ENCODE measurements at regions not wholly inside any gene's neighbourhood (a gene's known extent, or its start where the extent isn't known, plus 50 kb on each side); places are given as distances from the start of the nearest gene placed in this dataset.
"Not testable (repeated sequence)": the region's sequence is repeated elsewhere in the genome, so short reads cannot be mapped to it uniquely, and the experiment has no call there.

DNA sequence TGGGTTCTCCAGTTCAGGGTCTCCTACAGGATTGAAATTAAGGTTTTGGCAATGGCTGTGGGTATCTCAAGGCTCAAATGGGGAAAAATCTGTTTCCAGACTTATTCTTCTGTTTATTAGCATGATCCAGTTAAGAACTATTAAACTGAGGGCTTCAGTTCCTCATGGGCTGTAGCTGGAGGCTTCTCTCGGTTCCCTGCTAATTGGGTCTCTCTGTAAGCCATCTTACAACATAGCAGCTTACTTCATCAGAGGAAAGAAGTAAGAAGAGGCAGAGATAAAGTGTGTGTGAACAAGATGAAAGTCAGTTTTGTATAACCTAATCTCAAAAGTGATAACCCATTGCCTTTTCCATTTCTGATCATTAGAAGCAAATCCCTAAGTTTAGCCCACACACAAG, 391.9 kb downstream of the PSAT1 start:
- TF ChIP-seq CTCF (conservative IDR thresholded peaks at IDR 0.05), result no peak
- no peak for TF ChIP-seq ZFX (IDR thresholded peaks at IDR 0.05)
- no peak overlapping the region for H3K27ac ChIP-seq

- no peak overlapping the region for H3K27ac ChIP-seq
- TF ChIP-seq CTCF (conservative IDR thresholded peaks at IDR 0.05), result no peak
- TF ChIP-seq ZFX (IDR thresholded peaks at IDR 0.05), result no peak
These were observed 394.6 kb downstream of the PSAT1 start for GRCh38 chr9:78691542-78691941.

DNA sequence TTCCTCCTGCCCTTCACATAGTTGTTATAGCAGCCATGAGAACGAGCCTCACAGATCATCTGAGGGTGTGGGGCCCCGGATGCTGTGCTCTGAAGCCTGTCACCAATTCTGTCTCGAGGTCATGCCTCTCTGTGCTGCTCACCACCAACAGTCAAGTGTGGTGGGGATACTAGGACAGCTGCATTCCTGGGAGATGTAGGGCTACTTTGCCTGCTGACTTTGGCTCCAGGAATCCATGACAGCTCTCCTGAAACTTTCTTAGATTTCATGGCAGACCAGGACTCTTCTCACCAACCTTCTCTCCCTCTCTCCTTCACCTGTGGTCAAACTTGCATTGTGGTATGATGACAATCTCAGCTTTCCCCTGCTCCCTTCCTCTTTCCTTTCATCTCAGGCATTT, 395.9 kb downstream of the PSAT1 start:
- H3K27ac ChIP-seq, result no peak overlapping the region
- TF ChIP-seq ZFX (IDR thresholded peaks at IDR 0.05) (no peak), CTCF (conservative IDR thresholded peaks at IDR 0.05) (no peak)

DNA sequence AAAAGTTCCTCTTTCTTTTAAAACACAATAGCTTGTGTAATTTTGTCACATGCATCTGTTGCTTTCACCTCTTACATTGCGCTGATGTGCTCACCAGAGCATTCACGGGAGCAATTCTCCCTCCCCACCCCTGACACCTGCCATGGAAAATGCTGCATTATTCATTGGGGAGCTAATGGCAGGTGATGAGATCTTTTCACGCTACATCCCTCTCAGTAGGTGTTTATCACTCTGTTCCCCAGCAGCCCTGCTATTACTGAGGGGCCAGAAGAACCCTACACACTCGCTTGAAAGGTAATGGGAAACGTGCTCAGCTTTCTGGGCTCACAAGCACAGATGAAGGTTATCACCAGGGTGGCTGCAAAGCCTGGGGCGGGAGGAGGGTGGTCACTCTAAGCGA, 398.0 kb downstream of the PSAT1 start:
- H3K27ac ChIP-seq, result no peak overlapping the region
- TF ChIP-seq CTCF (conservative IDR thresholded peaks at IDR 0.05) (no peak), ZFX (IDR thresholded peaks at IDR 0.05) (no peak)

DNA sequence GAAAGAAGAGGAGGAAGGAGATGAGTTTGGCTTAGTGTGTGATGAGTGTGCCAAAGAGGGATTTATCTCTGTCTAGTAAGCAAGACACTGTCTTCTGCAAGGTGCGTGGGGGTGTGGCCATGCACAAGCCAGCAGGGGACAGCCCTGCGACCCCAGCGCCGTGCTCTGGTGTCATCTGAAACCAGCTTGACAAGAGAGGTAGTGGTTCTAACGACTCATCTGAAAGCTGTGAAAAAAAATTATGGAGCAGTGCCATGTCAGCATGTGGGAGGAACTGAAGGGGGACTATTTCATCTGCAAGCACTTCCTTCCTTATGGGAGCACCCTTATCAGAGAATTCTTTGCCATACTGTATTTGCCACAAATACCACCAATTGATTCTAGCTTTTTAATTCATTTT, 398.6 kb downstream of the PSAT1 start:
- no peak overlapping the region for H3K27ac ChIP-seq
- TF ChIP-seq CTCF (conservative IDR thresholded peaks at IDR 0.05) (no peak), ZFX (IDR thresholded peaks at IDR 0.05) (no peak)

GRCh38 chr9:78697618-78698017, 400.7 kb downstream of the PSAT1 start:
- no peak overlapping the region for H3K27ac ChIP-seq
- TF ChIP-seq ZFX (IDR thresholded peaks at IDR 0.05) (no peak), CTCF (conservative IDR thresholded peaks at IDR 0.05) (no peak)

- TF ChIP-seq CTCF (conservative IDR thresholded peaks at IDR 0.05) (no peak), ZFX (IDR thresholded peaks at IDR 0.05) (no peak)
- no peak overlapping the region for H3K27ac ChIP-seq
These were observed 401.4 kb downstream of the PSAT1 start for GRCh38 chr9:78698371-78698770.

- not testable (repeated sequence) for H3K27ac ChIP-seq
These were observed 402.3 kb downstream of the PSAT1 start for GRCh38 chr9:78699217-78699616.
